HG03045 (cell line): ENCODE measurements at regions not wholly inside any gene's neighbourhood (a gene's known extent, or its start where the extent isn't known, plus 50 kb on each side); places are given as distances from the start of the nearest gene placed in this dataset.
"Not testable (repeated sequence)": the region's sequence is repeated elsewhere in the genome, so short reads cannot be mapped to it uniquely, and the experiment has no call there.

ENCODE experiments used
- ATAC-seq: cut with Tn5 transposase; IDR thresholded peaks from one replicate; pipeline ENCODE4 v1.9.1; 2021; ENCODE audit warnings: mild to moderate bottlenecking, moderate library complexity; ENCODE audit not compliant: unreplicated experiment

DNA sequence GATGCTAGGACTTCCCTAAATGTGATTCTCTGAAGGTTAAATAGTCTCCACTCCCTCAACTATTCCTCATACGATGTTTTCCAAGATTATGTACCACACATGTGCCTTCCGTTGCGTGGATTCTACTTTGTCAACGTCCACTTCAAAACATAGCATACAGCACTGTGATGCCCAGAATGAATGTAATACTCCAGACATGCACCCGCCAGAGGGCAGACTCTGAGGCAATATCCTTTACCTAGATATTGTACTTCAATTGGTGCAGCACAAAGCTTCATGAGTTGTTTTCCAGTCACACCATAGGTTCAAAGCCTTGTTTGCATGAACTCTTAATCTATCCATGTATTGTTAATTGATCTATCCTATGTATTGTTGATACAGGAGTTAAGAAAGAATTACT lies 201.0 kb upstream of the NABP1 start:
- no peak for ATAC-seq

DNA sequence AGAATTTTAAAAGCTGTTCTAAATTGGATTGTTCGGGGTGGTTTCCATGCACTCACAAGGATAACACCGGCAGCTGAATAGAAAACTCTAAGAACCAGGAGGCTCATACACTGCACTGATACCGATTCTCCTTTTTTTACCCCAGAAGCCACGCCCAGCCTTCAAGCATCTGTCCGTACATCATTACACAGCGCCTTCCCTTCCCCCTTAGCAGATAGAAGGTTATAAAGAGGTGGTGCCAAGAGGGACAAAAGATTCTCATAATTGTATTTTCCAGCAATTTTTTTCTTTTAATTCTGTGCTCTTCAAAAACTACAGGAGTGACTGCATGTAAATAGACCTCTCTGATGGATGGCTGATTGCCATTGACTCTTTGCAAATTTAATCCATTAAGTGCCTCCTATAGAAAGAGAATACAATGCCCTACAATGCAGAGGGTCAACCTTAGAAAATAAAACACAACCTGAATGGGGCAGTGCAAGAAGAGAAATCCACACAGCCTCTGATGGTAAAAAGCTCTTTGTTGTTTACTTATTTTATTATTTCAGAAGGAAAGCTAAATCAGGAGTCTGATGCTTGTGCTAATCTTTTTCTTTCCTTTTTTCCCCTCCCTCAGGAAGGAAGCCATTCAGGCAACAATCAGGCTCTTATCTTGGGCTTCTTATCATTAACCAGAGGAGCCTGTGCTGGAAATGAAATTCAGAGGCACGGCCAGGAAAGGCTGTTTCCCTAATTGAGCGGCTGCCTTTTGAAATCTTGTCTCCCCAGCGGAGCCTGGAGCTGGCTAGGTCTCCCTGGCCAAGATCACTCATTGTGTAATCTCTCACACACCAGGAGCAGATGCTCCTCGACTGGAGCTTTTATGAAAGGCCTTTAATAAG lies 198.9 kb upstream of the NABP1 start:
- ATAC-seq: no peak

DNA sequence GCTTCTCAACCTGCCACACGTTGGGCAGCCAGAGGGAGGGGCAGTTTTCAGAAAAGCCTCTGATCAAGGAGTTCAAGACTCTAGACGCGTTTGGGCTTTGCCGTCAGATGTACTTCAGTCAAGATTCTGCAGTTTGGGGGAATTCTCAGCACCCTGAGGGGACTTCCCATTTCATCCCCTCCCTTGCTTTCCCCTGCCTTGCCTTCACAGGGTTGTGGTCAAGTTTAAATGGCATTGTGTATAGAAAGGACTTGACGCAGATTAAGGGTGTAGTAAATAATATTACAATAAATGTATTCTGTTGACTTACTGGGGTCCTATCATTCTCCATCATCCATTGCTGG lies 198.3 kb upstream of the NABP1 start:
- ATAC-seq: no peak

DNA sequence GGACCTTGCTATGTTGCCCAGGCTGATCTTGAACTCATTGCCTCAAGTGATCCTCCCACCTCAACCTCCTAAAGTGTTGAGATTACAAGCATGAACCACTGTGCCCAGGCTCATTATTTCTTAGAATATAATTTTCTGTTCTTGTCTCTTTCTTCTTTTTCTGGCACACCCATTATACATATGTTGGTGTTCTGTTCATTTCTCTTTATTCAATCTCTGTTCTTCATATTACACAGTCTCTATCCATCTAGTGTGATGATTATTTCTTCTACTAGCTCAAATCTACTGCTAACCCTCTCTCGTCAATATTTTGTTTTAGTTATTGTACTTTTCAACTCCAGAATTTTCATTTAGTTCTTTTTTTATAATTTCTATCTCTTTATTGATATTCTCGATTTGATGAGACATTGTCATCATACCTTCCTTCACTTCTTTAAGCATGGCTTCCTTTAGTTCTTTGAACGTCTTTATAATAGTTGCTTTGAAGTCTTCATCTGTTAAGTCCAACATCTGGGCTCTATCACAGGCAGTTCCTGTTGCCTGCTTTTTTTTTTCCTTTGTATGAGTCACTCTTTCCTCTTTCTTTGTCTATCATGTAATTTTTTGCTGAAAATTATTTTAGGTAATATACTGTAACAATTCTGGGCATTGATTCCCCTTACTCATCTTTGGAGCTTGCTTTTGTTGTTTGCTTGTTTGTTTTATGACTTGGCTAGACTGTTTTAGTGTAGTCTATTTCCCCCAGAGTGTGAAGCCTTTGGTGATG lies 196.4 kb upstream of the NABP1 start:
- ATAC-seq: no peak

DNA sequence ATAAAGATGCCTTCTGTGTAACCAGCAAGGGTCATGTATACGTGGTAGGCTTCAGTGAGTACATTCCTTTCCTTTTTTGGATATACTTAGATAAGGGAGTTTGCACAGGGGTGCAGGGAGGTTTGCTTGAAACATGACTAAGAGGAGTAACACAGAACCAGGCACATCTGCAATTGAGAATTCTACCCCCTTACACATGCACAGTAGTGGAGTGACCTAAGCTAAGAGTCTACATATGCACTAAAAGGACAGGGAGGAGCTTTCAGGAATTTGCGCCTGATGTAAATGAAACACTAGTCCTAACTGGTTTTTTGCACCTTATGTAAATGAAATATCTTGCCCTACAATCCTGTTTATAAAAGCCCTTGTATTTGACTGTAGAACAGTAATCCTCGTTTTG lies 194.8 kb upstream of the NABP1 start:
- ATAC-seq: no peak

DNA sequence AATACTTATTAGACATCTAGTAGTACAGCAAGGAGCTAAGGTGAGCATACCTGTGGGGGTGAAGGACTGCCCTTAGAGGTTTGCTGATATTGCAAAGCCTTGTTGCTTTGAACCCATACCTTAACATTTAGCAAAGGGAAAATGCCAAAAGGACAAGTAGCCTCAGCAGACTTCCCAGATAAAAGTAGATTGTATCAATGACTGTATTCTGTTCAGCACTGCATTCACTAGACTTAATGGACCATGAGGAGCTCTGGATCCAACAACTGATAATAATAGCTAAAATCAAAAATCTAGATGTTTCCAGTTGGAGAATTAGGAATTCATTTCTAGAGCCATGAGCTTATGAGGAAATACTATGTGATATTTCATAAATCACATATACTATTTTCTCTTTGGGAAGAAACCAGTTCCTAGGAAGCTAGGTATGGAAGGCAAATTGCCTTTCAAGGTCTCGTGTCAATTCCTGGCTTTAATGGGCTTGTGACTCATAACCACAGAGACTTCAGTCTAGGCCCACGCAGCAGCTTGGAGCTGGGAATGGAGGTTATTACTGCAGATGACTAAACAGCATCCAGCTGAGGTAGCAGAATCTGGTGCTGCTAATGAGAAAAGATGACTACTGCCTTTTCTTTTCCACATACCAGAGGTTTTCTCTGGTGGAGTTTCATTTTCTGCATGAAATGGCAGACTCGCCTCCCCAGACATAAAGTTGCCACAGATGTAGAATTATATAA lies 191.2 kb upstream of the NABP1 start:
- no peak for ATAC-seq

DNA sequence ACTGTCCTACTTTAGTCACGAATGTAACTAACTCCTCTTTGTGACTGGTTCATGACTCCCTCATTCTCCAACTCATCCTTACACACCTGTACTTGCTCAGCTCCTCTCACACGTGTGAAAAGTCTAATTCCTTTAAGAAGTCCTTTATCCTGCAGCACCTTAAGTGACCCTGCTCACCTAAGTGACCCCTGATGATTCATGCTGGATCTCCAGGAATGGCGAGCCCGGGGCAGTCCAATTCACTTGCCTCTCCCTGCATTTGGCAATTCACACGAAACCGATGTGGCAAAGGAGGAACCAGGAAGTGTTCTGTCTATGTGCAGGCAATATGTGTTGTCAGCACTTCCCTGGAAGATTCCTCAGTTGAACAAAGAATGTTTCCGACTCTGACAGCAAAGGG lies 189.8 kb upstream of the NABP1 start:
- ATAC-seq: no peak

DNA sequence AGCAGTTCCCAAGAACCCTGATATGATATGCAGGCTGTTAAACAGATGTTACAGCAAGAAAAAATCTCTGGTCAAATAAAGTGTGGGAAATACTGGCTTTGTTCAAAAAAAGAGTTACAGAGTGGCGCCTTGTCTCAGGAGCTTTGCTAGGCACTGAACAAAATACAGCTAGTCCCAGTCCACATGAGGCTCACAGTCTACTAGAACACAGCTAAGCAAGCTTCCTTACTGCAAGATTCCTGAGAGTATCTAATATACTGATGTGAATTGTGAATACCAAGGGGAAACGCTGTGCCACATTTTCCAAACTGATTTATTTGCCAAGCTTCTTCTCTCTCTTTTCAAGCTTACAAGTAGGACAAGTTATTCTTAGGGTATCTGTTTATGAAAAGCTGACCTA lies 188.8 kb upstream of the NABP1 start:
- ATAC-seq: no peak

DNA sequence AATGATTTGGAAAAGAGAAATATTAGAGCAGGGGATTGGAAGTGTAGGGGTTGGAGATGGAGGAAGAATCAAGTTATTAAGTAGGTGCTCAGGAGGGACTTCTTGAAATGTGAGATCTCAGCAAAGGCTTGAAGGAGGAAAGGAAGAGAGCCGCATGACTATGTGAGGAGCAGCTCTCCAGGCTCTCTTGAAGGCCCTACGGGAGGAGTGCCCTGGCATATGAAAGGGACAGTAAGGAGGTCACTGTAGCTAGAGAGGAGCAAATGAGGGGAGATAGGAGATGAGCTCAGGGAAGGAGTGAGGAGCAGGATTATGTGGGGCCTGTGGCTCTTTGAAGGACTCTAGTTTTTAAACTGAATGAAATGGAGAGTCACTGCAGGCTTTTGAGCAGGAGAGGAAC lies 181.1 kb upstream of the NABP1 start:
- no peak for ATAC-seq

DNA sequence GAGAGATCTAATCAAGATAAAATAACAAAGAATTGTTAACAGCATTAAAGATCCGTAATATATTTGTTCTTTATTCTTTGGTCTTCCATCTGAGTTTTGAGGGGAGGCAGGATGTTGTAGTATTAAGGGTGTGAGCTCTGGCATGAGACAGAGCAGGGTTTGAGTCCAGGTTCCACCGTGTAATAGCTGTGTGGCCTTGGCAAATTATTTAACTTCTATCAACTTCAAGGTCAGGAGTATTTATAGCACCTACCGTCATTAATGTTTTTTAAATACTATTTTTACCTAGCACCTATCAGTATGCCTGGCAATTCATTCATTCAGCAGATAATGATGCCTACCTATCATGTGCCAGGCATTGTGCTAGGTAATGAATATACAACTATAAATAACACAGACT lies 180.1 kb upstream of the NABP1 start:
- no peak for ATAC-seq

DNA sequence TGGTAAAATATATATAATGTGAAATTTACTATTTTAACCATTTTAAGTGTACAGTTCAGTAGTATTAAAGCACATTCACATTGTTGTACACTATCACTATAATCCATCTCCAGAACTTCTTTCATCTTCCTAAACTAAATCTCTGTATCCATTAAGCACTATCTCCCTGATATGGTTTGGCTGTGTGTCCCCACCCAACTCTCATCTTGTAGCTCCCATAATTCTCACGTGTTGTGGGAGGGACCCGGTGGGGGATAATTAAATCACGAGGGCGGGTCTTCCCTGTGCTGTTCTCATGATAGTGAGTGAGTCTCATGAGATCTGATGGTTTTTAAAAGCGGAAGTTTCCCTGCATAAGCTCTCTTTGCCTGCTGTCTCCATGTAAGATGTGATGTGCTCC lies 178.9 kb upstream of the NABP1 start:
- ATAC-seq: no peak

DNA sequence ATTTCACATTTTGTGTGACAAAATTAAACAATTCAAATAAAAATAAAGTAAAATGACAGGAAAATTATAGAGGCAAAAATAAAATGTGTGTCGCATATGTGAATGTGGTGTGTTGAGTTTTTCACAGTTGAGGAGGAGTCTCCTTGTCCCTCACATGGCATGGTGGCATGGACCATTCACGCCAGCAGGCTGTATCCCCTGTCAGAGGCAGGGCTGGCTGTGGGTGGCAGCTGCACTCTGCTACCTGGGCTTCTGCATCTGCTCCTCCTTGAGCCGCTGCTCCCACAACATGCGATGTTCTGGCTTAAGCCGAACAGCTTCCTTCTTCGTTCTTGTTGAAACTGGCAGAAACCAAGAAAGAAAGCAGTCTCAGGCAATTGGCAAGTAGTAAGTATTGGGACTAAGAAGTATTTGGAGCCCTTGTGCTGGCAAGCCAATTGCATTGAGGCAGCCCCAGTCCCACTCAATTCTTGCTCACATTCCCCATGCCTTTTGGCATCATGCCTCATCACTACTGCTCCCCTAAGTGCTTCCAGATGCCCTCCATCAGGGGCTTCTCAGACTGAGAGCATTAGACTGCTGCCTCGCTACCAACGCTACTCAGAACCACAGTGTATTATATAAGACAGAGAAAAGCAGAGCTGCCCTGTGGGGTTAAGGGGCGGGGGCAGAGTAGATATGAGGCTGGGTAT lies 177.9 kb upstream of the NABP1 start:
- no peak for ATAC-seq

DNA sequence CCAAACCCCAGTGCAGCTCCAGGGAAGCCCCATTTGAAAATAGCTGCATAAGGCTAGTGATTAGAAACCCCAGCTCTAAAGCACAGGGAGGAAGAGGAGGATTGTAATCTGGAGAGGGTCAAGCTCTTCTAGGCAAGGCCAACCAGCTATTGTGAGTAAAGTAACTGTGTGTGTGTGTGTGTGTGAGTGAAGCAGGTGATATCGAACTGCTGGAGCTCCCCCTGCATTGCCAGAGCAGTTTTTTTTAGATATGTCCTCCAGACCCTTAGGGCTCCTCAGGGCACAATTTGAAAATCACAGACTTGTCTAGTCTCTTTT lies 177.4 kb upstream of the NABP1 start:
- ATAC-seq: no peak

DNA sequence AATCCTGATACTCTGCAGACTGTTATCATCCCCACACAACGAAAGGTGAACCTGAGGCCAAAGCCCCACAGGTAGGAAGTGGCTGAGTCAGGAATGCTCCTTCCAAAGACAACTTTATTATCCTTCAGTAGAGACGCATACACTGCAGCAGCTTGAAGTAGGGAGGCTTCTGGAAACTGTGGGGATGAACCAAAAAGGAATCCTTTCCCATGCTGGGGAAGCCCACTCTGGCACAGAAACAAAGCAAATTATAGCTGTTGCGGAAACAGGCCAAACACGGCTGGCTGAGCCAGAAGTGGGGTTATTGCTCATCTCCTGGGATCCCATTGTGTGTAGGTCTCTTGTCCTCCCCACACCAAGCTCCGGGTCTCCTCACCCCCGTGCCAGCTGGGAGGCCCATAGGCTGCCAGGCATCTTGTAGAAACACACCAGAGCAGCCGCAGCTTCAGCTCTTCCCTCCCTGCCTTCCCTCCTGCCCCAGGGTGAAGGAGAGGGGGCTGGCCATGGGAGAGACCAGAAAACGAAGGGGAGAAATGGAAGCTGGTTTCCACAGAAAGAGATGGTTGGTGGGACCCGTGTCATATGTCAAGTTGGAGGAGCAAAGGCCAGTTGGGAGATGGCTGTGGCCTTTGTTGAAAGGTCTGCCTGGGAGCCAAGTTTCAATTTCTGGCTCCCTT lies 176.9 kb upstream of the NABP1 start:
- ATAC-seq: no peak

DNA sequence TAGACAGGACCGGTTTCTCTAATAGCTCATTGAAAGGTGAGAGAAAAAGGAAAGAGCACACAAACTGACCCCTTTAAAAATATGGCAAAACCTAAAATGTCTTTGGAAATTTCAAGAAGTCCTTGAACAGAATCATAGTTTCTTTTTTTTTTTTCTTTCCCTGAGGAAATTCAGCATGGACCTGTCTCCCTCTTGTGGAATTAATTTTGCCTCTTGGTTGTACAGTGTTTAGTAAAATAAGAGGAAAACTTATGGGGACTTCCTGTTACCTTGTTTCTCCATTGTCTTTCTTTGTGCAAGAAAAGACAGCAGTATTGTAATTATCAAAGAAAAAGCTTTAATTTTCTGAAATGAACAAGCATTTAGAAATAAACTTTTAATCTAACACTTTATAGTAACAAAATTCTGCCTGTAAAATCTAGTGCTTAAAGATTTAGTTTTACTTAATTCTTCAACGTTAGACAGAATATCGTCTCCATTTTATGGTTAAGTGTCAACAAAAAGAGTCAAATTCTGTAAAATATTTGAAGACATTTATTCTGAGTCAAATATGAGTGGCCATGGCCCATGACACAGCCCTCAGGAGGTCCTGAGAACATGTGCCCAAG lies 176.3 kb upstream of the NABP1 start:
- no peak for ATAC-seq

DNA sequence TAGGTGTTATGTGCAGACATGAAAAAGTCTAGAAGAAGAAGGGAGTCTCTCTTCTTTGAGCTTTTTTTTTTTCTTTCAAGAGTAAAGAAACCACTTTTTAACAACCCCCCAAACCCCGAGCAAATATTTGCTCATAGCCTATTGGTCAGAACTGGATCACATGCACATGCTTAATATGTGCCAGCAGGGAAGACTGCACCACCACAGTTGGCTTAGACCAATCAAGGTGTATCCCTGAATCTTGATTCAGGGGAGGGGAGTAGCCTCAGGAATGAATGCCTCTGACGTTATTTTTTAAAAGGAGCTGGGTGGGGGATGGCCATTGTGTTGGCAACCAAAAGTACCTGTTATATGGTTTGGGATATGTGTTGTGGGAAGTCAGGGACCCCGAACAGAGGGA lies 171.4 kb upstream of the NABP1 start:
- no peak for ATAC-seq

DNA sequence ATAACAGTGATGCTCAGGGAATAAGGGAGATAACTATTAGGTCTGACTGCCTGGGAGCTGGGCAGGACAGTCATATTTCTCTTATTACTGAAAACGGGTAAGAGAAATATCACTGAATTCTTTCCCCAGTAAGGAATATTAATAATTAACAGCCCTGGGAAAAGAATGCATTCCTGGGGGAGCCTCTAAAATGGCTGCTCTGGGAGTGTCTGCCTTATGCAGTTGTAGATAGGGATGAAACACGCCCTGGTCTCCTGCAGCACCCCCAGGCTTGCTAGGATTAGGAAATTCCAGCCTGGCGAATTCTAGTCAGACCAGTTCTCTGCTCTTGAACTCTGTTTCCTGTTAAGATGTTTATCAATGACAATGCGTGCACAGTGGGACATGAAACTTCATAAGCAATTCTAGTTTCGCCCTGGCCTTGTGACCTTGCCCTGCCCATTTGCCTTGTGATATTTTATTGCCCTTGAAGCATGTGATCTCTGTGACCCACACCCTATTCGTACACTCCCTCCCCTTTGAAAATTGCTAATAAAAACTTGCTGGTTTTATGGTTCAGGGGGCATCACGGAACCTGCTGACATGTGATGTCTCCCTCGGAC lies 170.6 kb upstream of the NABP1 start:
- not testable (repeated sequence) for ATAC-seq

DNA sequence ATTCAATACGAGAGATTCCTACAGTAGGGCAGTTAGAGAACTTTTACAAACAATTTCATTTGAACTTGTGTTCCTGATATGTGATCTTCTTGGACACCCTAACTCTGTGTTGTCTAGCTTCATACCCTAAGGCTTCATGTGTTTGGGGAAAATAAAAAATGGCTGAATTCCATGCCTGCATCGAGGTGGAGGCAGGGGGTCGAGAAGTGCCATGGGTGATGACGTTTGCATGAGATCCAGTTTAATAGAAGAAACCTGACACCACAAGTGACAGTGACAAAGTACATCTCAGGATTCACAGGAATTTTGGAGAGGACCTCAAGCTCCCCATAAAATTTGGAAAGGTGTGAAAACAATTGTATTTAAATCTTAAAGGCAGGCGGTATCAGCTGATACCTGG lies 169.2 kb upstream of the NABP1 start:
- ATAC-seq: no peak

DNA sequence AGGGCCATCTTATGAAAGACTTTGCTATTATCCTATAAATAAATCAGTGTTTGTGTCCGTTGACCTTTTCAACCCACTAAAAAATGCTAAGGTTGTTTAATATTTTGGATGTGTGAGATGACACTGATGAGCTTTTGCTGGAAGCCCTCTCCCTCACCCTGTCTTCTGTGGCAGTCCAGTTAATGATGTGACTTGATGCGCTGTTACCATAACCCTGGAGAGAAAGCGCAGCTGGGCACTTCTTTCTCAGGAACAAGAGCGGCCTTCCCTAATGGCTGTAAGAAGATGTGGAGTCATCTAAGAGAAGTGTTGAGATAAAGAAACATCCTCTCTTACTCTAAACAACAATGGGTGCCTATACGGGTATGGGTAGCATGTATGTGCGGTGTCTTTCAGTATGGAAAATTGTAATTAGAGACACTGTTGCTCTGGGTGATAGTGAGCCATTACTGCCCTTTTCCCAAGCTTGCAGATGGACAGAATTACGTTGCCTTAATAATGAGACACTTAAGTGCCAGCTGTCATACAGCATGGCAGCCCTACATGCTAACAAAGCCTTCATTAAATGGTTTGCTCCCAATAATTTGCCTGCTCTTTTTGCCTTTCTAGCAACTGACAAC lies 165.6 kb upstream of the NABP1 start:
- no peak for ATAC-seq

DNA sequence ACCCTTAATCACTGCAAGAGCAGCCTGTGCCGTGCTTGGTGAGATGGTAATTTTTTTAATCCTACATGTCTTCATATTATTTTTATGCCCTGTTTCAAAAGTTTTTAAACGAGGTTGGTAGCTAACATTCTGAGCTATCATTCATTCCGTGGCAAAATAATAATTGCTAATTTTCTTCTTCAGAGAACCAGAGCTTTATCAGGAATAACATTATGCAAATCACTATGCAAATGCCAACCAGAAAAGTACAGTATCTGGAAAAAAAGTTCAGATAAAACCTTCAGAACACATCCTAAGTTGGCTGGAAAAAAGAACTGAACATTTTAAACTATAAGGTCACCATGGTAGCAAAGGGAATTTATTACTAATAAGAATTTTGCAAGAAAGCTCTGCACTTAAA lies 165.1 kb upstream of the NABP1 start:
- ATAC-seq: no peak
